HK-2 (cell line): ENCODE measurements at regions not wholly inside any gene's neighbourhood (a gene's known extent, or its start where the extent isn't known, plus 50 kb on each side); places are given as distances from the start of the nearest gene placed in this dataset.
"Not testable (repeated sequence)": the region's sequence is repeated elsewhere in the genome, so short reads cannot be mapped to it uniquely, and the experiment has no call there.

ENCODE experiments used
- DNase-seq: peaks from one replicate; pipeline ENCODE4 v3.0.0-alpha.2; 2018; ENCODE audit not compliant: unreplicated experiment

DNA sequence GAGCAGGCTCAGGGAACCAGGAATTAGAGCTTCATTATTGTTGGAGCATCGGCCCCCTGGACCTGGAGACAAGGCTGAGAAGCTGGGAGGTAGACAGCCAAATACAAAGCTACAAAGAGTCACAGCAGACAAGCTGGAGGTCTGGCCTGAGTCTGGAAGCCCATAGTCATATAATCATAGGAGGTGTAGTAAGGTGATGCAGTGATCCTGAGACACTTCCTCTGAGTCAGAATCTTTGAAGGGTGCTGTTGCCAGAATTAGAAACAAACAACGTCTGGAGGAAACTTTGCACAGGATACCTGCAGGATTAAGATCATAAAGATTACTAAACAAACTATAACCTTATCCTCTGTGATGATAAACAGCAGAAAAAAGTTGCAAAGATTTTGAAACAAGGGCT lies 213.8 kb downstream of the DSC3 start:
- DNase-seq: no peak

DNA sequence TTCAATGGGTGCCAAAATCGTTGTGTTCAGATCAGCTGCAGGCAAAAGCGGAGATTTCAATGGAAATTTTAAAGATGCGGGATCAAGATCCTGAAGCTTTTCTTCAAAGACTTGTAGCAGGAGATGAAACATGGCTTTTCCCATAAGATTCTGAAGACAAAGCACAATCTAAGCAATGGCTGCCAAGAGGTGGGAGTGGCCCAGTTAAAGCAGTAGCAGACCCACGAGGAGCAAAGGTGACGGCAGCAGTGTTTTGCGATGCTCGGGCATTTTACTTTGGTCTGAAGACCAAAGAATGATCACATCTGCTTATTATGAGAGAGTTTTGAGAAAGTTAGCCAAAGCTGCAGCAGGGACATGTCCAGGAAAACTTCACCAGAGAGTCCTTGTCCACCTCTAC lies 222.9 kb downstream of the DSC3 start:
- DNase-seq: no peak

DNA sequence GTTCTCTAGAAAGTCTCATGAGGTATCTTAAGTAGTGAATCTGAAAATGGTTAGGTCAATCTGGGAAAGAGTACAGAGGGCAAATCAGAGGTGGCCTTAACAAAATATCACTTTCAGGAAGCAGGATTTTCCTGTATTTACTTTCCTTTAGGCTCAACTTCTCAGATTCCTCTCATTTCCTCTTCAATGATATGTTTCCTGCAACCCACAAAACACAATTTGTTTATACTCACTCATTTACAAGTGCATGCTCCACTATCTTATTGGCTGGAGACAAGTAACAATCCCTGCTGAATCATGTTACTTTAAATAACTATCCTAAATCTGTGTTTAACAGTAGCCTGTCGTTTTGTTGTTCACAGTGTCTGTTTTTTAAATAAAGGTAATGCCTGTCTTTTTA lies 228.1 kb downstream of the DSC3 start:
- DNase-seq: no peak

DNA sequence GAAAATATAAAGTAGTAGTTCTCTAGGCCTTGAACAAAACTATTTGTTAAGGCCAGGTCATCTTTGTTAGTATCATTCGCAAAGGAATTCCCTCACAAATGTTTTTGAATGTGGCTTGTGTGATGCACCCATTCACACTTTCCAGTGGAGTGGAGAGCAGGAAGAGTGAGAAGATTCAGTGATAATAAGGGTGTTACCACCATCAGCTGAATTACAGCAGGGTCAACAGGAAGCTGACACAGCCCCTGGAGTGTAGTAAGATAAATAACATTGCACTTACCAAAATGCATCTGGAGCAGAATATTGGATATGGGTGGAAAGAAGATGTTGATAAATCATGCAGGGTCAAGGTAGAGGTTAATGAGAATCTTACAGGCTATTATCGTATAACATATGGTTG lies 231.0 kb downstream of the DSC3 start:
- DNase-seq: no peak

DNA sequence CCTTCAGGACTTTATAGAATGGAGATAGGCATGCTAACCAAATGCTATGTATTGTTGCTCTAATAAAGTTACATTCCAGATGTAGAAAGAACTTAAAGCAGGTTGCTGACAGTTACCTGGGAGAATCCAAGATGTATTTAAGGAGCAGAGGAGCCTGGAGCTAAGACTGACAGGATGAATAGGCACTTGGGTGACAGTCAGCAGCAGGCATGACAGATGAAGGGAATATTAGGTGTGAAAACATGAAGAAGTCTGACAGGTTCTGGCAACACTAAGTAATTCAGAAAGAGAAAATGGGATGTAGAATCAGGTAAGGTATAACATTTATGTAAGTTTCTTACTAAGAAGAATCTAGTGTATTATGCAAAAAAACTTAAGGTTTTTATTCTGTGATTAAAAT lies 232.0 kb downstream of the DSC3 start:
- no peak for DNase-seq

DNA sequence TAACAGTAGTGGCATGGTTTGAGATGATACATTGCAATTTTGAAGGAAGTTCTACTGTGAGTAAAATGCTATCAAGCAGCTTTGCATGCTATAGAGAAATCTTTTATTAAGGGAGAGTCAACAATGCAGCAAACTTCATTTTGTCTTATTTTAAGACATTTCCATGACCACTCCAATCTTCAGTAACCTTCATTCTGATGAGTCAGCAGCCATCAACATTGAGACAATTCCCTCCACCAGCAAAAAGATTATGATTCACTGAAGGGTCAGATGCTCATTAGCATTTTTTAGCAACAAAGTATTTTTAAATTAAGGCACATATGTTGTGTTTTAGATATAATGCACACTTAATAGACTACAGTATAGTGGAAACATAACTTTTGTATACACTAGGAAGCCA lies 235.7 kb downstream of the DSC3 start:
- DNase-seq: no peak

DNA sequence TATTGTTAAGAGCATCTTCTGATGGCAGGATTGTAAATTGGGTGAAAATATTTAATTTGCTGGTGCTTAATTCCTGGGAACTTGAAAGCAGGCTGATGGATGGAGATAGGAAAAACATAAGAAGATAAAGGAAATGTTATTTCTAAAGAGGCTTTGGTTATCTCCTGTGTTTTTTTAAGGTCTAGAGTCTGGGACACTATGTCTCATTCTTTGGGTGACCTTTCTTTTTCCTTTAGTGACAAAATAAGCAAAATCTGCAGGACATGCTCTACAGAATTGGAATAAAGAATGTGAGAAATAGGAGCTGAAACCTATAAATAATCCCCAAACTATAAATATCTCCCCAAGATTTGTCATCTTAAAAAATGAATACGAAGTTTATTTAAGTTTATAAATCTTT lies 241.7 kb downstream of the DSC3 start:
- no peak for DNase-seq

DNA sequence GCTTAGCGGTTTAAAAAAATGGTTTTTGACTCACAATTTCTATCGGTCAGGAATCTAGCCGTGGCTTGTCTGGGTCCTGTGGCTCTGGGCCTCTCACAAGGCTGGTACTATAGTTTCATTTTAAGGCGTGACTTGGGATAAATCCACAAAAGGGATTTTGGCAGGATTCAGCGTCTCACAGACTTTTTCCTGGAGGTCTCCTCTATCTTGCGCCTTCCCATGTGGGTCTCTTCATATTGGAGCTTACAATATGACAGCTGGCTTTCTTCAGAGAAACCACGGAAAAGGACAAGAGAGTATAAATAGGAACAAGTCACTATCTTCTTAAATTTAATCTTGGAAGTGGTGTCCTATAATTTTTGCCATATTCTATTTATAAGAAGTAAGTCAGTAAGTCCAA lies 250.5 kb downstream of the DSC3 start:
- no peak for DNase-seq

DNA sequence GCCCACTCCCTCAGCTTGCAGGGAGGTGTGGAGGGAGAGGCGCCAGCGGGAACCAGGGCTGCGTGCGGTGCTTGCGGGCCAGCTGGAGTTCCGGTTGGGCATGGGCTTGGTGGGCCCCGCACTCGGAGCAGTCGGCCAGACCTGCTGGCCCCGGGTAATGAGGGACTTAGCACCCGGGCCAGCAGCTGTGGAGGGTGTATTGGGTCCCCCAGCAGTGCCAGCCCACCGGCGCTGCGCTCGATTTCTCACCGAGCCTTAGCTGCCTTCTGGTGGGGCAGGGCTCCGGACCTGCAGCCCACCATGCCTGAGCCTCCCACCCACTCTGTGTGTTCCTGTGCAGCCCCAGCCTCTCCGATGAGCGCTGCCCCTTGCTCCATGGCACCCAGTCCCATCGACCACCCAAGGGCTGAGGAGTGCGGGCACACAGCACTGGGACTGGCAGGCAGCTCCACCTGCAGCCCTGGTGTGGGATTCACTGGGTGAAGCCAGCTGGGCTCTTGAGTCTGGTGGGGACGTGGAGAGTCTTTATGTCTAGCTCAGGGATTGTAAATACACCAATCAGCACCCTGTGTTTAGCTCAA lies 254.0 kb downstream of the DSC3 start:
- DNase-seq: not testable (repeated sequence)

DNA sequence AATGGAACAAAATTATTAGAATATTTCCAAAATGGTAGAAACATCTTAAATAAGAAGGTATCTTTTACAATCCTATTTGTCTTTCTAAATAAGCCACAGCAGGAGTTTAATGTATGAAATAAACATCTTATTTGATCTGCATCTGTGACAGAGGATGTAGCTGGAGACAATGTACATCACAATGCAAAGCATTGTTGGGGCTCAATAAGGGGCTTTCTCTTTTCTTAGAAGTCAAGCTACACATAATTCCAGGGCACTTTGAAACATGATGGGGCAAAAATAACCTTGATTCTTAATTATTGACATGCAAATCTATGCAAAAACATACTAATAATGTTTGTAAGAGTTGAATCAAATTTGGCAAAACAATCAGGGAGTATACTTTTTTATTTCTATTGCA lies 255.1 kb downstream of the DSC3 start:
- no peak for DNase-seq

DNA sequence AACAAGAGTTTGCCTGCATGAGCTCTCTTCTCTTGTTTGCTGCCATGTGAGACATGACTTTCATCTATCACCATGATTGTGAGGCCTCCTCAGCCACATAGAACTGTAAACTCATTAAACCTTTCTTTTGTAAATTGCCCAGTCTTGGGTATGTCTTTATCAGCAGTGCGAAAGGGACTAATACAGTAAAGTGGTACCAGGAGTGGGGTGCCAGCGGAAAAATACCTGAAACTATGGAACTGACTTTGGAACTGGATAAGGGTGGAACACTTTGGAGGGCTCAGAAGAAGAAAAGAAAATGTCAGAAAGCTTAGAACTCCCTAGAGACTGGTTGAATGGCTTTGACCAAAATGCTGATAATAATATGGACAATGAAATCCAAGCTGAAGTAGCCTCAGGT lies 260.9 kb downstream of the DSC3 start:
- no peak for DNase-seq

DNA sequence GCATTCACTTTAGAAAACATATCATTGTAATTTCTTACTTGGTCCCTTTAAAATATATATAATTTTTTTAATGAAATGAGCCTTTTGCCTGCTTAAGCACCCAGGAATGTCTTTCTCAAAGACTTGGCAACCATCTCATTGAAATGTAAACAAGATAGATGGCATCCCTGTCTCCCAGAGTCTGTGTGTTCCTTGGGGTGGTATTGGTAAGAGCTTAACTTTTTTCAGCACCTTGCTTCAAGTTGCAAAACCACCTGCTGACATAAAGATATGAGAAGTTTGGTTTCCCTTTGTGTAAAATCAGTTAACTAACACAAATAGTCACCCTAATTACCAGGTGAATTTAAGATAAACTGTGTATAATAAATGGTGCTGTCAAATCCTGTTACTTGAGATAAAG lies 266.9 kb downstream of the DSC3 start:
- DNase-seq: no peak

DNA sequence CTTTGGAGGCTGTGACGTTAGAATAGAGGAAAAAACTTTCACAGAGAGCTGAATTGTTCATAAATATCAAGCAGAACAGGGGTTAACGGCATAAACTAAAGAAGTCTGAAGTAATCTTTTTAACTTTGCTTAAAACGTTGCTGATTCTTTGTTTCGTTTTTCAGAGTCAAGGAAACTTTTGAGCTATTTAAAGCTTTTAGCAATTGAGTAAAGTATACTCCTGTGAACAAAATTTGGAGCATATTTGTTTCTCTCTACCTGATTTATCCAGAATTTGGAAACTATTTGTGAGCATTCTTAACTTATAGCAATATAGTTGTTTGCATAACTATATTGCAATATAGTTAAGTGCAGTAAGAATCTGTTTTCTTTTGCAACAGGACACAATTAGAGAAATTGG lies 270.4 kb downstream of the DSC3 start:
- not testable (repeated sequence) for DNase-seq

DNA sequence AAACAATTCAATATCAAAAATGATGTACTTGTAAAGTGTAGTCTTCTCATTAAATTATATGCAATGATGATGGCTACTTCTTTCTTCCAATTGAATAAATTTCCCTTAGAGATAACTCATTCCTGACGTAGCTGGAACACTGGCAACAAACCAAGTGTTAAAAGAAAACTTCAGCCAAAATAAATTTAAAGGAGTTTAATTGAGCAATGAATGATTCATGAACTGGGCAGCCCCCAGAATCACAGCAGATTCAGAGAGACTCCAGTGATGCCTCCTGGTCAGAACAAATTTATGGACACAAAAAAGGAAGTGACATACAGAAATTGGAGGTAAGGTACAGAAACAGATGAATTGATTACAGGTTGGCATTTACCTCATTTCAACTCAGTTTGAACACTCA lies 276.5 kb downstream of the DSC3 start:
- no peak for DNase-seq

DNA sequence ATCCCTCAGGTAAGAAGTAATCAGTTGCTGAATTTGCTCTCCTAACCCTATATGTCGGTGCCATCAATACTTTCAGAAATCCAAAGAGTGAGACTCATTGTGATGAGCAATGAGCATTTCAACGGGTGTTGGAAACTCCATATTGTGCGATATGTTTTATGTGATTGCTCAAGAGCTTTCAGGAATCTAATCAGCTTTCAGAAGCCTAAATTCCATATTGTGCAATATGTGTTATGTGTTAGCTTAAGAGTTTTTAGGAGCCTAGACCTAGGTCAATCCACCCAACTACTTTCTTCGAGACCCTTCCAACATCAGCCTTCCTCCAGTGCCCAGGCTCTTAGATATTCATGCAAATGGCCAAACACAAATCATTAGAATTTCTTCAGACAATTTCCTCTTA lies 277.3 kb downstream of the DSC3 start:
- no peak for DNase-seq

DNA sequence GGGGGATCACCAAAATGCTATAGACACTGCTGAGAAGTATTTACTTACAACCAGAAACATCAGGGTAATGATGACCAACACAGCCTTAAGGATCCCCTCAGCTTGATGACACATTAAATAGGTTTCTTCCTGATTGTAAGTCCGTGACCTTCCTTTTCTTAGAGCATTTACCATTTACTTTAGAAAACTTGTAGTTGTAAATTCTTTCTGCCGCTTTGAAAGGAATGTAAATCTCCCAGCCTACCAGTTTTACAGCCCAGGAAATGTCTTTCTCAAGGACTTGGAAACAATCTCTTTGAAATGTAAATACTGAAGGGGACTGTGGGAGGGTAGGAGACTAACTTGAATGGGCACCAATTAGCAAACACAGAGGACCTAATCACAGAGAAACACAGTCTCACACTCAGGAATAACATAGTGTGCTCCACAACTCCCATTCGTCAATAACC lies 278.6 kb downstream of the DSC3 start:
- no peak for DNase-seq

DNA sequence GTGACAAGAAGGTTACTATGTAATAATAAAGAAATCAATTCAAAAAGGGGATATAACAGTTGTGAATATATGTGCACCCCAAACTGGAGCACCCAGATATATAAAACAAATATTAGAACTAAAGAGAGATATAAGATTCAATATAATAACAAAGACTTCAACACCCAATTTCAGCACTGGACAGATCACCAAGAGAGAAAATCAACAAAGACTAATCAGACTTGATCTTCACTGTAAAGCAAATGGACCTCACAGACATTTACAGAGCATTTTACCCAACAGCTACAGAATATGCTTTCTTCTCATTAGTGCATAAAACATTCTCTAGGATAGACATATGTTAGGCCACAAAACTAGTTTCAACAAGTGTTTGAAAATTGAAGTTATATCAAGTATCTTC lies 287.7 kb downstream of the DSC3 start:
- no peak for DNase-seq

DNA sequence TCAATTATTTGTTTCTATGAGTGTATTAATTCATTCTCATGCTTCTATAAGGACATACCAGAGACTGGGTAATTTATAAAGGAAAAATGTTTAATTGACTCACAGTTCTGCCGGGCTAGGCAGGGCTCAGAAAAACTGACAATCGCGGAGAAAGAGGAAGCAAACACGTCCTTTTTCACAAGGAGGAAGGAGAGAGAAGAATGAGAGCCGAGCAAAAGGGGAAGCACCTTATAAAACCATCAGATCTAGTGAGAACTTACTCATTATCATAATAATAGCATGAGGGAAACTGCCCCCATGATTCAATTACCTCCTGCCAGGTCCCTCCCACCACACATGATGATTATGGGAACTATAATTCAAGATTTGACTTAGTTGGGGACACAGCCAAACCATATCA lies 294.0 kb downstream of the DSC3 start:
- DNase-seq: no peak

DNA sequence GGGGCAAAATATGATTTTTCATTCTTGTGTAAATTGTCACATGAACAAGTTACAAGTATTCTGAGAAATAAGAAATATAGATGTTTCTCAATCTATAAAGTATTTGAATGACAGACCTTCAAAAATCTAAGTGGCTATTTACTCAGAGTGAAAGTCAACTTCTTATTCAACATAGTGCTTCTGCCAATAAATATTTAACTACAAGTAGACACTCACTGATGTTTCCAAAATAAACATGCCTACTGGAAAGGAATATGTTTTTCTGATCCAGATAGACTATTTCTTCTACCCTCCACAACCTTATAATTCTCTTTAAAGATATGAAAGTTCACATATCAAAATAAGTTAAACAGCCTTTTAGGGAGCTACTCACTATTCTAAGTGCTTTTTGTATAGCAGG lies 296.3 kb downstream of the DSC3 start:
- DNase-seq: no peak

DNA sequence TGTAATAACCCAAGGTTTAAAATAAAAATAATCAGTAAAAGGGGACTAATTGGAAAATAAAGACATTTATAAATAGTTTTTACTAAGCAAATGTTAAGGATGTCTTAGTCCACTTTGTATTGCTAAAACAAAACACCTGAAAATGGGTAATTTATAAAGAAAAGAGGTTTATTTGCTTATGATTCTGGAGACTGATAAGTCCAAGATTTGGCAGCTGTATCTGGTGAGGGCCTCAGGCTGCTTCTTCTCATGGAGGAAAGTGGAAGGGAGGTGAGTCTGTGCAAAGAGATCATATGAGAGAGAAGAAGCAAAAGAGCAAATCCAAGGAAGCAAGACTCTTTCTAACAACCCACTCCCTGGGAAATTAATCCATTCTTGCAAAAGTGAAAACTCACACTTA lies 299.5 kb downstream of the DSC3 start:
- DNase-seq: no peak

DNA sequence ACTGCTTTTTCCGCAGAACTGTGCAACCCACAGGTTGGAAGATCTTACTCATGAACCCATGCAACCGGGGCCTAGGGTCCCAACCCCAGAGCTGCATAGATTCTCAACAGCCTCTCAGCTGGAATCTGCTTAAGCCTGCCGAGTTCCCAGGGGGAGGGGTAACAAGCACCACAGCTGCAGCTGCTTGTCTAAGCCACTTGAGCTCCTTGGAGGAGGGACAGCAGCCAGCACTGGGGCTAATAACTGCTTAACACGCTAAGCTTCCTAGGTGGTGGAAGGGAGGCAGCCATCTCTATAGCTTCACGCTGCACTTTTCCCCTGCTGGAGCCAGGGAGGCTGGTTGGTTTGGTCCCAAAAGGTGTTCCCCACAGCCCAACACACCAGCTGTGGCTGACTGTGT lies 311.6 kb downstream of the DSC3 start:
- no peak for DNase-seq

DNA sequence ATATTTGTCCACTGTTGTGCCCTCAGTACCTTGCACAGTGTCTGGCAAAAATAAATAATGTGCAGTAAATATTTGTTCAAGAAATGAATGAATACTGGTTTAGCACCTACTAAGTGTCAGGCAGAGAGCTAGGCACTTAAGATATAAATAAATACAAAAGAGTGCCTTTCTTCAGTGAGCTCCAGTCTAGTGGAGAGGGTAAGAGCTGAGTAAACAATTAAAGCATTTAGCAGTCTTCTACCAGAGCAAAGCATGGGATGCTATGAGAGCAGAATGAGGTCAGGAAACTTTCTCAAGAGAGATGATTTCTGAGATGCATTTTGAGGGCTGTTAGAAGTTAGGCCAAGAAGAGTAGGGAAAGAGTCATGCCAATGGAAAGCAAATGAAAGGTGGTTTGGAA lies 314.7 kb downstream of the DSC3 start:
- no peak for DNase-seq

DNA sequence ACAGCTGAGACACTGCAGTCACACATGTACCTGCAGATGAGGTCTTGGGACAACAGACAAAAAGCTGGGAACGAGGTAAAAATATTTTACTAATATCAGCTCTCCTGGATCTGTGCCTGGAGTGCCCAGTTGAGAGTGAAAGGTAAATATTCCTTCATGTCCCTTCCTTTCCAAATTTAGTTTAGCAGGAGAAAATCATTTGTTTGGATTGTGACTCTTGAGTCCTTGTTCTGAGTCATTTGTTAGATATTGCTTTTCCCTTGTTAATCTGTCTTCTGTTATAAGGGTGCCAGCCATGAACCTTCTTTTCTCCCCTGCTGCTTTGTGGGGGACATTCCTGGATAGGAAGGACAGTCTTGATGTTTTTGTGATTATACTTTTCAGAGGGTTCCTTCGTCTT lies 329.2 kb downstream of the DSC3 start:
- DNase-seq: no peak

DNA sequence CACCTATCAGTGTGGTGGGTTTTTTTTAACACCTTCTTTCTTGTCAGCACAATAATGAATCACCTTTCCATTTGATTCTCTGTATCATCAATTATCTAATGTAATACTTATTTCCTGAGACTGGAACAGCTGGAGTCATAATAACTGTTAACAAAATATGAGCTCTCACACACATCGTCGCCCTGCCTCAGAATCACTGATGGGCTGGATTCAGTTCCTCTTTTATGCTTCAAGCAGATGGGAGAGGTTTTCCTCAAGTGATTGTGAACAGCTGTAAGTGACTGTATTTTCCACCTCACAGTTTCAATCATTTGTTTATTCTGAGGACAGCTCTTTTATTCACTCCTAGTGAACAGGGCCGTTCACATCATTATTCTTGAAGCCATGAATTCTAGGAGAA lies 330.2 kb downstream of the DSC3 start:
- DNase-seq: no peak

DNA sequence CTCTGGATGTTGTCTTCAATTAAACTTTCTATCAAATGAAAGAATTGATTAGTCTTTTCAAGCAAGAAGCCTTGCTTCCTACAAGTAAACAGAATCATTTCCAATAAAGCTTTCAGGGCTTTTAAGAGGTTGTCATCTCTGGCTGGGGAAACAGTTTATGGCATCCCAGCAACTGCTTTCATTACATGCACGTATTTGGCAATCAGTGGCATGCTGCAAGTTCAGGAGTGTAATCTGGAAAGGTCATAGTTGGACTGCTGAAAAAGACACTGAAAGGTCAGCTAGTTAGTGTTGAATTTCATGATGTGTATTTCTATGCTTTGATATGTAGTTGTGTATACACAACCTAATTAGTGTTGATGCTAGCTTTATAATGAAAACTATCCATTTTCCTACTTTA lies 332.9 kb downstream of the DSC3 start:
- no peak for DNase-seq
